ENCODE measurements at regions not wholly inside any gene's neighbourhood (a gene's known extent, or its start where the extent isn't known, plus 50 kb on each side); places are given as distances from the start of the nearest gene placed in this dataset.
"Not testable (repeated sequence)": the region's sequence is repeated elsewhere in the genome, so short reads cannot be mapped to it uniquely, and the experiment has no call there.

DNA sequence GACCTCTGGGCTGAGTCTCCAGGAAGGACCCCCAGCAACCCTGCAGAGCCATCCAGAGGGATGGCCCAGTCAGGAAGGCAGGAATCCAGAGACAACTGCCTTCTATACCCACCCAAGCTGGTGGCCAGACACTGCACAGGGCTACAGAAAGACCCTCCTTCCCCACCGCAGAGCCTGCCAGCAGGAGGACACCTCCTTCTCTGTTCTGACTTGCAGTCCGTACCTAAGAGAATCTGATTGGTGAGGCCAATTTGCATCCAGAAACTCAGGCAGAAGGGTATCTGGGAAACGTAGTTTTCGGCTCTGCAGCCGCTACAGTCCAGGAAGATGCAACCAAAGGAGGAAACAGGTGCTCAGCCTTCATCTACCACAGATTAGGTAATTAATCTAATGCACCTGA is 155.4 kb upstream of the FRG1 start:
- intact Hi-C loops (cut with DNase I) = no loop called here
- no peak for DNase-seq (ENCODE audit: missing footprints)

DNA sequence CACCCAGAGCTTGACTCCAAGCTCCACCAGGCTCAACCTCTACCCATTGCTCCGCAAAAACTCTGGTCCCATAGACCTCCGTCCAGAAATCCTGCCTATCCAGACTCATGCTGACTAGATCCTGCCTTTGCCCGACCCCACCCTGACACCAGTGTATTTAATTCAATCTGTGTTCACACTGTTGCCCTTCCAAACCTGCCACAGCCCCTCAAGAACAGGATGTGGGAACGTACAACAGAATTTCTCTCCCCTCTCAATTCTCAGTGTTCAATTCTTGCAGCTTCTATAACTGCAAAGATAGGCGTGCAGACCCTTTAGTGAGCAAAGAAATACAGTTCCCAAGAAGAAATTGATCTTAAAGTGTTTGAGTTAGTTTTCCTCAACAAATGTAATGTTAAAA is 154.2 kb upstream of the FRG1 start:
- DNase-seq (ENCODE audit: missing footprints) (no peak), ATAC-seq (no peak)
- intact Hi-C loops (cut with DNase I) = no loop called here

More for the DNA sequence above, 155.4 kb upstream of the FRG1 start:
- no peak for ATAC-seq

DNA sequence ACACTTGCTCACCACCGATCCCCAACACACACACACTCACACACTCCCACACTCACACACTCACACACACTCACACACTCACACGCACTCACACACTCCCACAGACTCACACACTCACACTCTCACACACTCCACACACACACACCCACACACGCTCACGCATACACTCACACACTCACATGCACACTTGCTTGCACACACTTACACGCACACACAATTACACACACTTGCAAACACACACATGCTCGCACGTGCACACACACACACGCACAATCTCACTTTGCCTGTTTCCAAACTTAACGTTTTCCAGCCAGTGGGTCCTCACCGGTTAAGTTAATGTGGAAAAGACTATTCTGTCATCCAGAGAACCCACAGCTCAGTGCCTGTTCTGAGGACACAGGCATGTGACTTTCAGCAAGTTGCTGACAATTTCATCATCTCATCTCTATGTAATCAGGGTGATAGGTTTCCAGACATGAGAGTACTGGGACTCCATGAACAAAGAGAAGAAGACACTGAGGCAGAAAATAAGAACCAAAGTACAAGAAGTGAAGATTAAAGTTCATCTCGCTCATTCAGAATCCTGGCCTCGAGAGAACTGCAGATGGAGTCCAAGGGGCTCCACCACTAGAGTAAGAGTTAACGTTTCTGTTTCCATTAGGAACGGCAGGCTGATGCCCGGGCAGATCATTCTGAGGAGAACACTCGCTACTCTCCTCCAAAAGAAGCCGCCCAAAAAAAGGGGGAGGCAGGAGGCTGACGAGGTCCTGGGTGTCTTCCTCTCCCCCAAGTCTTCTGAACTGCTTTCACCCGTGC is 153.2 kb upstream of the FRG1 start:
- ATAC-seq (no peak), DNase-seq (ENCODE audit: missing footprints) (no peak)
- intact Hi-C loops (cut with DNase I) = no loop called here

DNA sequence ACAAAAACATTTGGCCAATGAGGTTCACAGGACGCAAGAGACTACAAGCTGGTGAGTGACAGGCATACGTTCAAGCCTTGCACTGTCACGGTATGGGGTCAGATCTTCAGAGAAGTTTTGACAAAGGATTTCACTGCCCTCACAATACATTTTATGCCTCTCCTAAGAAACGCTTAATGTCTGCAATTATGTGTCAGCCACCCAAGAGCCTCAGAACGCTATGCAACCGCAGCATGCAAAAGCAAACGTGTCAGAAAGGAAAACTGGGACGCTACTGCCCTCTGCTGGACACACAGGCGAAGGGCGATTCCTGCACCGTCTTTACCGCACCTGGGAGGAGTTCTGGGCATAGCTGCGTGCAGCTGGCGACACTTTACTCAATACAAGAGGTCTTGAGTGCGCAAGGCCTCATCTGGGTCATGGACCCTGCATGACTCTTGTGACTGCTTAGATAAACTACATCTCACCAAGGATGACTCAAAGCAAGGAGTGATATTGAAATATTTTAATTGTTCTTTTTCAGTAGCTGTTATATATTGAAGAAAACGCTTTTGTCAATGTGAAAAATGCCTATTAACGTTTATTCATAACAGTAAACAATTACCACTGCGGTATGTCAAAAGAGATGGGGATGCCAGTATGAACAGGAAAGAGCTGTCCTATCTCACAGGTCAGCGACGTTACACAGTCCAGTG is 147.6 kb upstream of the FRG1 start:
- peak; percentile 75 for DNase-seq (ENCODE audit: missing footprints)
- intact Hi-C loops (cut with DNase I) = loop anchor here (2.0 kb wide), 1 partner anchor 356 kb away; no protein-coding TSS in a partner anchor

DNA sequence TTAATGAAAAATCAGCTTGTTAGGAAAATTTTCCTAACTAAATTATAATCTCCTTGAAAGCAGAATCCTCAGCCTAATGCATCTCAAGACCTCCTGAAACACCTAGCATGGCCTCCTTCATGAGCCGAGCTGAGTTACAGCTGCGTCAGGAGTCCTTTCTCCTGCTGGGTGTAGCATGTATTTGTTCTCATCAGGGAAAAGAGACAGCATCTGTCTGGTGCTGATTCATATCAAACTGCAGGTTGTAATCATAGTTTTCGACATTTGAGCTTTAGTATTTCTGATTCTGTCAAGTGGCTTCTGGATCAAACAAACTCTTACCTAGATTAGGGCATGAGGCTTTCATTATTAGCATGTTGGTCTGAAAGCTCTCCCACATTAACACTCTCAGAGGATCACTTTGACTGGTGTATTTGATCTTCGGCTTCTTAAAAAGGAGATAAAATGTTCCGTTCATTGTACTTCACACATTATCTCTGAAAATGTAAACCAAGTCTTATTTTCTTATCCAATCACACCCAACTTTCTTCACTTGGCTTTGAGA is 140.1 kb upstream of the FRG1 start:
- ATAC-seq (no peak), DNase-seq (ENCODE audit: missing footprints) (no peak)
- intact Hi-C loops (cut with DNase I) = no loop called here

More for the DNA sequence above, 147.6 kb upstream of the FRG1 start:
- ATAC-seq = peak; percentile 91

DNA sequence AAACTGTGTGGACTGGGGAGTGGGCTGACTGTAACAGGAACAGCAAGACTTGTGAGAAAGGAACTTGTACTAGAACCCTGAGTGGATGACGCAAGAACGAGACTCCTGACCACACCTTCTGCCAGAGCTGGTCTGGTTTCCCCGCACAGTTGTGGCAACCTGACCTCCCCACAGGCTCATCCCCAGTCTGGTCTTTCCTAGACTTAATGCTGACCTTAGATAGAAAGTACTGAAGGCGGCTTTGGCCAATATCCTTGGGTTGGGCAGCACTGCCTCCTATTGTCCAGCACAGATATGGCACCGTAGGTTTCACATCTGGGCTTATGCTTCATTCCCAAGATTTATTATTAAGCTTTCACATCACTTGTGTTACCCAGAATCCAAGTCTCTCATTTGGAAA is 137.8 kb upstream of the FRG1 start:
- intact Hi-C loops (cut with DNase I) = no loop called here
- DNase-seq (ENCODE audit: missing footprints) (no peak), ATAC-seq (no peak)

DNA sequence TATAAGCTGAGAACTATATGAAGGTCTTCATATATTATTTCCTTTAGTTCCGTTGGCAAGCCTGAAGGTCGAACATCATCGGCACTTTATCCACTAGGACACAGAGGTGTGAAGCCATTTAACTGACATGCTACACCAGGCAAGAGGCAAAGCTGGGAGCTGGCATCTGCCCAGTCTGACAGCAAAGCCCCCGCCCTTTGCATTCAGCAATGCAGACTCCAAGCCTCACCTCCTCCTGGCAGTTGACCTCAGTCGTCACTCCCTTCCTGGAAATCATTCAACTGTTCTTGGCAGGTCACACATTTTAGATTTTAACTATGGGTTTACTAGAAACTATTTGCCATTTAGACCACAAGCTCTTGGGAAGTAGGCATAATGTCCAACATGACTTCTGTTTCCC is 135.8 kb upstream of the FRG1 start:
- no peak for DNase-seq (ENCODE audit: missing footprints)
- intact Hi-C loops (cut with DNase I) = no loop called here
- ATAC-seq = peak; percentile 84

DNA sequence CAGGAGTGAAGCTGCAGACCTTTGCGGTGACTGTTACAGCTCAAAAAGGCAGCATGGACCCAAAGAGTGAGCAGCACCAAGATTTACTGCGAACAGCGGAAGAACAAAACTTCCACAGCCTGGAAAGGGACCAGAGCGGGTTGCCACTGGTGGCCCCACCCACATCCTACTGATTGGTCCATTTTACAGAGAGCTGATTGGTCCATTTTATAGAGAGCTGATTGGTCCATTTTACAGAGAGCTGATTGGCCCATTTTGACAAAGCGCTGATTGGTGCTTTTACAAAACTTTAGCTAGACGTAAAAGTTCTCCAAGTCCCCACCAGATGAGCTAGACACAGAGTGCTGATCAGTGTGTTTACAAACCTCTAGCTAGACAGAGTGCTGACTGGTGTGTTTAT is 134.2 kb upstream of the FRG1 start:
- intact Hi-C loops (cut with DNase I) = no loop called here
- no peak for DNase-seq (ENCODE audit: missing footprints)
- no peak for ATAC-seq

DNA sequence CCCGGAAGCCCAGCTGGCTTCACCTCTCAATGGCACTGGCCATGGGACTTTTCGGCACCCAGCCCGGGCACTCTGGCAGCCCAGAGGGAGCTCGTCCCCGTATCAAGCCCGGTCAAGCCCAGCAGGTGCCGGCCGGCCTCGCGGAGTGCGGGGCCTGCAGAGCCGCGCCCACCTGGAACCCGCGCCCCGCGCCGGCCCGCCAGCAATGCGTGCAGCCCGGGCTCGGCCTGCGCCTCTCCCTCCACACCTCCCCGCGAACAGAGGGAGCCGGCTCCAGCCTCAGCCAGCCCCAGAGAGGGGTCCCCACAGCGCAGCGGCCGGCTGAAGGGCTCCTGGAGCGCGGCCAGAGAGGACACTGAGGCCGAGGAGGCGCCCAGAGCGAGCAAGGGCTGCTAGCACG is 133.6 kb upstream of the FRG1 start:
- intact Hi-C loops (cut with DNase I) = no loop called here
- ATAC-seq = no peak
- no peak for DNase-seq (ENCODE audit: missing footprints)

DNA sequence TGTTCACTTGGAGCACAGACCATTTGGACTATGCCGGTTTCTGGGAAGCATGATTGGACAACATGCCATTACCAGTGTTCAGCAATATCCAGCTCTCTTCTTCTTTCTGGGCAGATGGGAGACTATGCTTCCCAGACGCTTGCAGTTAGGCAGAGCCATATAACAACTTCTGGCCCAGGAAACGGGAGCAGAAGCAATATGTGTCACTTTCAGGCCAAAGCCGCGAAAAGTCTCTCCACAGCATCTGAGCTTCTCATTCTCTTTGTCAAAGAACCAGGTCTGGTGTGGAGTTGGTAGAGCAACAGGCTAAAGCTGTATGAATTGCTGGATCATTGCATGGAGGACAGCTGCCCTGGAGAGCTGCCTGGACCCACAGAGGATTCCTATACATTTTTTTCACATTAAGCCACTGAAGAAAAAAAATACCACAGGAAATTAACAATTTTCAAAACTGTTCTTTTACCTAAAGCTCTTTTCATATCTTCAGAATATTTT is 131.4 kb upstream of the FRG1 start:
- intact Hi-C loops (cut with DNase I) = no loop called here
- ATAC-seq (no peak), DNase-seq (ENCODE audit: missing footprints) (no peak)

DNA sequence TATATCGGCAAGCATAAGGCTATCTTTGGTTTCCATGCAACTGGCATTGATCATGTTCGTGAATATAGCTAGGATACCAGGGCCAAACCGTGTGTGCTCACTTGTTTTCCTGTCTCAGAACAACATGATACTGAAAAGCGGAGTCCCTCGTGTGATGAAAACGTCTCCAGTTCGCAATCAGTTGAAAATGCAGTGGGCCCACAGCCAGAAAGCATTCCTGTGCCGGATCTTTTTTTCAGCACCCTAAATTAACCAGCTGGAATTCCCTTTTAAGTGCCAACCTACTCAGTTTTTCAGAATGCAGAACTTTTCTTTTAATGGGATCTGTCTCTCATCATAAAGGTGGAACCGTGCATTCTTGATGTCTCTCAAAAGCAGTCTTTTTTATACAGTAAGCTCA is 130.8 kb upstream of the FRG1 start:
- DNase-seq (ENCODE audit: missing footprints) (no peak), ATAC-seq (no peak)
- intact Hi-C loops (cut with DNase I) = no loop called here

DNA sequence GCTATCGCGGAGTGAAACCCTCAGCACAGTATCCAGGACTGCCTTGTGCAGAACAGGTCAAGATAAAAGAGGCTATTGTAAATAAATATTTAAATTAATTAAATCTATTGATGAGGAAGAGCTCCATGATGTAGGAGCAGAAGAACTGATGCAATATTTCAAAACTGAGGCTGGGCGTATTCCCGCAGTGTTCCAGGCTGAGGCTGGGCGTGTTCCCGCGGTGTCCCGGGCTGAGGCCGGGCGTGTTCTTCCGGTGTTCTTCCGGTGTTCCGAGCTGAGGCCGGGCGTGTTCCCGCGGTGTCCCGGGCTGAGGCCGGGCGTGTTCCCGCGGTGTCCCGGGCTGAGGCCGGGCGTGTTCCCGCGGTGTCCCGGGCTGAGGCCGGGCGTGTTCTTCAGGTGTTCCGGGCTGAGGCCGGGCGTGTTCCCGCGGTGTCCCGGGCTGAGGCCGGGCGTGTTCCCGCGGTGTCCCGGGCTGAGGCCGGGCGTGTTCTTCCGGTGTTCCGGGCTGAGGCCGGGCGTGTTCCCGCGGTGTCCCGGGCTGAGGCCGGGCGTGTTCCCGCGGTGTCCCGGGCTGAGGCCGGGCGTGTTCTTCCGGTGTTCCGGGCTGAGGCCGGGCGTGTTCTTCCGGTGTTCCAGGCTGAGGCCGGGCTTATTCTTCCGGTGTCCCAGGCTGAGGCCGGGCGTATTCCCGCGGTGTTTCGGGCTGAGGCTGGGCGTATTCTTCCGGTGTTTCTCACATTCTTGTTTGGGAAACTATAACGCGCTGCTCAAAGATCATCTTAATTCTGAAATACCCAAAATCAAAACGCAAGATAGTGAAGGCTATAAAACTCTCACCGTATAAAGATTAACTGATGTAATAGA is 130.1 kb upstream of the FRG1 start:
- not testable (repeated sequence) for ATAC-seq

DNA sequence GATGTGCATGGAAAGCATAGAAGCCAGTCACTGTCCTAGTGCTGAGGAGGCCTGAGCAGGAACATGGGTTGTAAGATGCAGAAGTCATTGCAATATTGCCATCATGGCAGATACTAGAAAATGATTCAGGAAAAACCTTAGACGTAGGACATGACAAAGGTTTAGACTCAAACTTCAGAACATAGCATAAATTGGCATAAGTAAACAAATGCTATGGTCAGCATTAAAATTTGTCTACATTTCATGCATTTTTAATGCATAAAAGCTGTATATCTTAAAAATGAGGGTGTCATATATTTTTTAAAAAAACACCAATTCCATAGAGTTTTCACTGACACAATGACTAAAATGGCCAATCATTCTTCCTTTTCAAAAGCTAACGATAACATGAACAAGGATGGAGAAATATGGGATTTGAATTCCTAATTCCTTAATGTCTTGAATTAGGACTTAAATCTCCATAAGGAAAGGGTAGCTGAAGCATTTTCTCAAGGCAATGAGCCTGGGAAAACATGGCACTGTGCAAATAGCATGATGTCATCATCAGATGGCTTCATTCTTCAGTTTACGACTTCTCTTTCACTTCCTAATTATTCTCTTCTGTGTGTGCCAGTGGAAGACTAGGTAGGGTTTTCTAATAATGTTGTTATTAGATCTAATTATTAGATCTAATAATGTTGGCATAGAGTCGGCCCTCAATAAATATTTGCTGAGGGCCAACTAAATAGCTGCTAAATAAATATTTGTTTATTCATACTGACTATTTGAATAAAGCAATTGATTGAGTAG is 125.1 kb upstream of the FRG1 start:
- ATAC-seq = no peak
- intact Hi-C loops (cut with DNase I) = no loop called here
- DNase-seq (ENCODE audit: missing footprints) = no peak

More for the DNA sequence above, 130.1 kb upstream of the FRG1 start:
- DNase-seq (ENCODE audit: missing footprints); intact Hi-C loops (cut with DNase I): not testable (repeated sequence)

DNA sequence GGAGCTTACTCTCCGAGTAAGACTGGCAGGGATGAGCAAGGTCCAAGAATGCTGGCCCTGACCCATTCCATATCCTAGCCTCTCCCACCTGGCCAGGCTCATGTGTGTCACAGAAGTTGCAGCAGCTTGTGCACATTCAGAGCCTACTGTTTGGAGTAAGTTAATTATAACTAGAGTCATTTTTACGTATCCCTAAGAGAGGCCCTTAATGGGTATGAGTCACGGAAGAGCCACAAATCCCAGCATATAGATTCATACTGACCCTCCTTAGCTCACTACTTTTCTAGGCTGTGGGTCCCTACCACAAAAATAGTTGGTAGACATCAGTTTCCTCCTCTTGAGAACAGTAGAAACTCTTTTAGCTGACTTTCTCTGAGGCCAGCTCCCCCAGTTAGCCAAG is 118.3 kb upstream of the FRG1 start:
- intact Hi-C loops (cut with DNase I) = no loop called here

DNA sequence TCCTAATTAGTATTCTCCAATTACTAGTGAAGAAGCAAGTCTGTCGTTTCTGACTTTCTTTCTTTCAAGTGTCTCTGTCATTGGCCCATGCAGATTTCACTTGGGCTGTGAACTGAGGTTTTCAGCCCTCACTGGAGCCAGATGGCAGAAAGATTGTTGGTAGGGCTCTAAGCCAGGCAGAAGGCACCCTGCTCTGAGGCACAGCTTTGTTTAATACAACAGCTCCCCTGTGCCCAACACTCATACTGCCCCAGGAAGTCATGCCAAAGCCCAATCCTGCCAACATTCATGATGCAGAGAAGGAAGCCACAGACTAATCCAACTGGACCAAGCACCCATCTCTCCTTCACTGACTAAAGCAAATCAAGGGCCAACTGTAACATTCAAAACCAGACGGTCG is 117.1 kb upstream of the FRG1 start:
- peak; percentile 76 for ATAC-seq

More for the DNA sequence above, 118.3 kb upstream of the FRG1 start:
- ATAC-seq (no peak), DNase-seq (ENCODE audit: missing footprints) (no peak)

DNA sequence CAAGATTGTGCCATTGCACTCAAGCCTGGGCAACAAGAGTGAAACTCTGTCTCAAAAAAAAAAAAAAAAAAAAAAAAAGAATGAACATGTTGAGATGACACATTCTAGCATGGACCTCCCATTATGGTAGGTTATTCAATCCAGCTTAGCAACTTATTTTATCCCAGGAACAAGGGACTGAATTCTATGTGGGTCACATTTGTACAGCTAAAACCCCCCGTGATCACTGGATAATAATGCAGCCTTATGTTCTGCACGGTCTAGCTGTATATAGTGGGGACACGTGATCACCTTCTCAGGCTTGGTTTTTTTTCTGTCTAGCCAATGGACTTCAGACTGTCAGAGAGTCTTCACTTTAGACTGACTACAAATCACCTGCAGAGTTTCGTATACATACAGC is 115.2 kb upstream of the FRG1 start:
- intact Hi-C loops (cut with DNase I) = no loop called here
- no peak for ATAC-seq
- no peak for DNase-seq (ENCODE audit: missing footprints)

More for the DNA sequence above, 117.1 kb upstream of the FRG1 start:
- DNase-seq (ENCODE audit: missing footprints) = no peak
- intact Hi-C loops (cut with DNase I) = no loop called here

DNA sequence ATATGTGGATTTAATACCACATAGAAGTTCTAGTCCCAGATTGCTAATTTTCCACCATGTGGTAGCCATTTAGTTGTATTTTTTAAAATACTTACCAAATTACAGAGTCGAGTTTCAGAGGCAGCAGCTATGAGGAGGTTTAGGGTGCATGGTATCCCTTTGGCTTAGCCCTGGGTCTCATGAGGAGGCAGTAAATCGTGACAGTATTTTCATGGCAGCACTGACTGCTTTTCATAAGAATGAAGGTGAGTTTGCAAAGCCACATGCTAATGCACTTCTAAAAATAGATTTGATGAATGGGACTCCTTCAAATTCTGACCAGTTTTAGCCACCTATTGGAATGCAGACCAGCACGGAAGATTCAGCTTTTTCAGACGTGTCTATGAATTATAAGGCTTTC is 114.0 kb upstream of the FRG1 start:
- no peak for ATAC-seq
- intact Hi-C loops (cut with DNase I) = no loop called here
- DNase-seq (ENCODE audit: missing footprints) = no peak

DNA sequence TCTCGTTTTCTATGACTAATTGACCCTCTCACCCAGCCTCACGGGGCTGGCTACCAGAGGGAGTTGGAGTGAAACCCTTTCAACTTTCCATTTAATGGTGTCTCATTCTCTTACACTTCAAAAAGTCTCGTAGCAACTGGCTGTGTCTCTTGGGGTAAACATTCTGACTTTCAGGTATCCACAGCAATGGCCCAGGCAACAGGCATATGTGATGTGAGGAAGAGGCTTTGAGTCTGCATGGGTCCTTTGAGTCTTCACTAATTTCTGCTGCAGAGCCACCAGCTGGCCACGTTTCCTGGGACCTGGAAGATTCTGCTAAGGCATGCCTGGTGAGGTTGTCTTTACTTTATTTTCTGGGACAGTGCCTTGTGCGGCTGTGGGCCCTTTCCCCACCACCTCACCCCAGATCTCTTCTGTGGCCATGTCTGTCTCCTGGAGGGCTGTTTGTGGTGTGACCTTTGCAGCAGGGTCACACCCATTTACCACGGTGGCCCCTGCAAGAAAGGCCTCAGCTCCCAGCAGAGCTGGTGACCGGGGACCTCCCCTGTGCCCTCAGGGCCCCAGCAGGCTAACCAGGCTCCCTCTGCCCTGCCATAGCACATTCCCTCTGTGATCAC is 112.5 kb upstream of the FRG1 start:
- ATAC-seq (no peak), DNase-seq (ENCODE audit: missing footprints) (no peak)
- intact Hi-C loops (cut with DNase I) = no loop called here

Data from Right ventricle myocardium inferior (tissue), 1 donor.